Body of pancreas (tissue), 4 donors: ENCODE measurements at regions not wholly inside any gene's neighbourhood (a gene's known extent, or its start where the extent isn't known, plus 50 kb on each side); places are given as distances from the start of the nearest gene placed in this dataset.

Source experiments
- ATAC-seq: fragments of 150-250 bp; one replicate; pipeline ENCODE4 v1.9.1; 2016
- DNase-seq, 4 donors: peaks; one replicate each; pipeline ENCODE4 v3.0.0-alpha.2; 2019
- H3K27ac ChIP-seq, 4 donors: fragments of 200-600 bp; sonication (generic); 1 replicate in 3 of 4; 2 replicates in 1 of 4; pipeline versions ENCODE4 v1.5.1 to v1.6.1; 2016 to 2019; ENCODE audit warnings: mild to moderate bottlenecking in 1 of 4, mixed read lengths in 1 of 4, moderate library complexity in 1 of 4
- H3K27me3 ChIP-seq, 2 donors: fragments of 200-600 bp; sonication (generic); one replicate each; pipeline ENCODE4 v1.6.0; 2016; ENCODE audit warnings: mild to moderate bottlenecking in 1 of 2
- H3K36me3 ChIP-seq, 2 donors: fragments of 200-600 bp; sonication (generic); replicated peaks in 1 of 2; 2 replicates each; pipeline ENCODE4 v1.5.1; 2016; ENCODE audit warnings: low read depth in 2 of 2; ENCODE audit not compliant: insufficient read depth in 1 of 2
- H3K4me1 ChIP-seq: fragments of 200-600 bp; sonication (generic); one replicate; pipeline ENCODE4 v1.6.0; 2016
- H3K4me3 ChIP-seq, 2 donors: fragments of 200-600 bp; sonication (generic); 1 replicate in 1 of 2; 2 replicates in 1 of 2; pipeline ENCODE4 v1.5.1; 2016 to 2019
- H3K9me3 ChIP-seq, 3 donors: fragments of 200-600 bp; sonication (generic); 1 replicate in 2 of 3; 2 replicates in 1 of 3; pipeline ENCODE4 v1.5.1; 2016
- CTCF ChIP-seq, 7 experiments: fragments of 450-650 bp in 4 of 7; fragments of 200-600 bp in 3 of 7; sonication (generic) in 3 of 7; IDR thresholded peaks; one replicate each; pipeline ENCODE4 v1.5.1; 2016 to 2019; ENCODE audit warnings: antibody characterized with exemption in 7 of 7
- POLR2A ChIP-seq, 3 donors: fragments of 450-650 bp; IDR thresholded peaks; one replicate each; pipeline ENCODE4 v1.6.1; 2016; ENCODE audit warnings: antibody characterized with exemption in 3 of 3, mild to moderate bottlenecking in 2 of 3
- WGBS, 2 donors: methylation state at CpG; one replicate each; pipeline ENCODE4 v1.1.5; 2017; 5-methylcytosine and 5-hydroxymethylcytosine counted together
- intact Hi-C: fragments of 100-400 bp; cut with DNase I; formaldehyde crosslinking; loops from one replicate; pipeline ENCODE4 v1.15.1; 2023

- ATAC-seq = no peak
- WGBS, 2 donors = 75 to 86% methylated on average over 7 to 9 of the region's 9 CpGs
- H3K4me1 ChIP-seq = no peaks in the 10 kb centered on the region
- H3K36me3 ChIP-seq = no peaks in the 10 kb centered on the region
- H3K27me3 ChIP-seq = no peaks in the 10 kb centered on the region
- TF ChIP-seq CTCF (IDR thresholded peaks at IDR 0.05) (no peak), POLR2A (IDR thresholded peaks at IDR 0.05) (no peak)
- intact Hi-C loops = no loop called here
- no peak overlapping the region for H3K4me3 ChIP-seq
- no peak overlapping the region for H3K27ac ChIP-seq
- DNase-seq = no peak
- H3K9me3 ChIP-seq = no peaks in the 10 kb centered on the region
Measured at GRCh38 chrX:40439625-40440532, 140.9 kb upstream of the ATP6AP2 start.

- Histone ChIP-seq H3K4me3 (no peak overlapping the region), H3K36me3 (no peaks in the 10 kb centered on the region), H3K4me1 (no peaks in the 10 kb centered on the region), H3K27ac (no peak overlapping the region), H3K27me3 (no peaks in the 10 kb centered on the region), H3K9me3 (no peaks in the 10 kb centered on the region)
- intact Hi-C loops = no loop called here
- 86 to 90% methylated on average over 3 to 4 of the region's 4 CpGs for WGBS, 2 donors
- ATAC-seq (no peak), DNase-seq (no peak)
- no peak for TF ChIP-seq POLR2A (IDR thresholded peaks at IDR 0.05)
- no peak for TF ChIP-seq CTCF (IDR thresholded peaks at IDR 0.05)
Measured at GRCh38 chrX:40437348-40437747, 143.4 kb upstream of the ATP6AP2 start.

- Histone ChIP-seq H3K4me1 (no peaks in the 10 kb centered on the region), H3K36me3 (no peaks in the 10 kb centered on the region), H3K27me3 (no peaks in the 10 kb centered on the region), H3K27ac (no peak overlapping the region), H3K4me3 (no peak overlapping the region), H3K9me3 (no peaks in the 10 kb centered on the region)
- WGBS, 2 donors = 40 to 60% methylated on average over 4 to 14 of the region's 14 CpGs
- no peak for ATAC-seq
- intact Hi-C loops = no loop called here
- peak in 2 of 4 donors; percentile 15 to 20 for DNase-seq
- TF ChIP-seq CTCF (IDR thresholded peaks at IDR 0.05) (no peak), POLR2A (IDR thresholded peaks at IDR 0.05) (no peak)
Measured at GRCh38 chrX:40434947-40435346, 145.8 kb upstream of the ATP6AP2 start.

- TF ChIP-seq POLR2A (IDR thresholded peaks at IDR 0.05) = no peak
- no peak for TF ChIP-seq CTCF (IDR thresholded peaks at IDR 0.05)
- no peak for ATAC-seq
- Histone ChIP-seq H3K4me3 (no peak overlapping the region), H3K36me3 (no peaks in the 10 kb centered on the region), H3K27ac (no peak overlapping the region), H3K4me1 (no peaks in the 10 kb centered on the region), H3K9me3 (no peaks in the 10 kb centered on the region), H3K27me3 (no peaks in the 10 kb centered on the region)
- intact Hi-C loops = no loop called here
- WGBS, 2 donors = 85% methylated on average over 6 of the region's 6 CpGs; no CpG with 5 or more reads in 1 of the 2 donors
- DNase-seq = no peak
Measured at GRCh38 chrX:40434443-40434842, 146.3 kb upstream of the ATP6AP2 start.

- Histone ChIP-seq H3K9me3 (no peaks in the 10 kb centered on the region), H3K4me3 (no peak overlapping the region), H3K27me3 (no peaks in the 10 kb centered on the region), H3K4me1 (no peaks in the 10 kb centered on the region), H3K36me3 (no peaks in the 10 kb centered on the region), H3K27ac (no peak overlapping the region)
- no peak for TF ChIP-seq POLR2A (IDR thresholded peaks at IDR 0.05)
- TF ChIP-seq CTCF (IDR thresholded peaks at IDR 0.05) = no peak
- ATAC-seq (no peak), DNase-seq (no peak)
- intact Hi-C loops = no loop called here
- WGBS, 2 donors = 90% methylated on average over 2 of the region's 2 CpGs
Measured at GRCh38 chrX:40433160-40433559, 147.6 kb upstream of the ATP6AP2 start.
